ENCODE measurements at regions not wholly inside any gene's neighbourhood (a gene's known extent, or its start where the extent isn't known, plus 50 kb on each side); places are given as distances from the start of the nearest gene placed in this dataset.

- no peak for DNase-seq
Observed at GRCh38 chr3:176523114-176523513, 674.2 kb downstream of the TBL1XR1 start.

- DNase-seq: no peak
Observed at GRCh38 chr3:176522436-176522835, 674.8 kb downstream of the TBL1XR1 start.

GRCh38 chr3:176521531-176522175, 675.6 kb downstream of the TBL1XR1 start:
- DNase-seq: no peak

- peak; percentile 47 for DNase-seq
Observed at GRCh38 chr3:176514297-176514696, 683.0 kb downstream of the TBL1XR1 start.

- no peak for DNase-seq
Observed at GRCh38 chr3:176513604-176514003, 683.7 kb downstream of the TBL1XR1 start.

GRCh38 chr3:176512037-176512436, 685.2 kb downstream of the TBL1XR1 start:
- no peak for DNase-seq

- no peak for DNase-seq
Observed at GRCh38 chr3:176510097-176510496, 687.2 kb downstream of the TBL1XR1 start.

GRCh38 chr3:176505878-176506621, 691.2 kb downstream of the TBL1XR1 start:
- DNase-seq: no peak

GRCh38 chr3:176491084-176491483, 706.2 kb downstream of the TBL1XR1 start:
- DNase-seq: no peak

- no peak for DNase-seq
Observed at GRCh38 chr3:176490357-176490756, 706.9 kb downstream of the TBL1XR1 start.

GRCh38 chr3:176479248-176479647, 718.0 kb downstream of the TBL1XR1 start:
- DNase-seq: no peak

GRCh38 chr3:176469694-176470205, 727.5 kb downstream of the TBL1XR1 start:
- no peak for DNase-seq

- no peak for DNase-seq
Observed at GRCh38 chr3:176463610-176464009, 733.7 kb downstream of the TBL1XR1 start.

- no peak for DNase-seq
Observed at GRCh38 chr3:176447369-176447768, 749.9 kb downstream of the TBL1XR1 start.

- DNase-seq: no peak
Observed at GRCh38 chr3:176442326-176442725, 755.0 kb downstream of the TBL1XR1 start.

GRCh38 chr3:176439729-176440128, 757.6 kb downstream of the TBL1XR1 start:
- DNase-seq: no peak

GRCh38 chr3:176431991-176432390, 765.3 kb downstream of the TBL1XR1 start:
- DNase-seq: no peak

GRCh38 chr3:176431038-176431418, 766.3 kb downstream of the TBL1XR1 start:
- no peak for DNase-seq

- DNase-seq: peak; percentile 26
Observed at GRCh38 chr3:176430244-176431037, 766.8 kb downstream of the TBL1XR1 start.

GRCh38 chr3:176428552-176428951, 768.7 kb downstream of the TBL1XR1 start:
- DNase-seq: no peak

GRCh38 chr3:176426371-176426770, 770.9 kb downstream of the TBL1XR1 start:
- DNase-seq: no peak

GRCh38 chr3:176416870-176417269, 780.4 kb downstream of the TBL1XR1 start:
- no peak for DNase-seq

- no peak for DNase-seq
Observed at GRCh38 chr3:176415661-176416295, 781.5 kb downstream of the TBL1XR1 start.

All from dermis blood vessel endothelial cell (primary cell).